ENCODE measurements at regions not wholly inside any gene's neighbourhood (a gene's known extent, or its start where the extent isn't known, plus 50 kb on each side); places are given as distances from the start of the nearest gene placed in this dataset.

DNA sequence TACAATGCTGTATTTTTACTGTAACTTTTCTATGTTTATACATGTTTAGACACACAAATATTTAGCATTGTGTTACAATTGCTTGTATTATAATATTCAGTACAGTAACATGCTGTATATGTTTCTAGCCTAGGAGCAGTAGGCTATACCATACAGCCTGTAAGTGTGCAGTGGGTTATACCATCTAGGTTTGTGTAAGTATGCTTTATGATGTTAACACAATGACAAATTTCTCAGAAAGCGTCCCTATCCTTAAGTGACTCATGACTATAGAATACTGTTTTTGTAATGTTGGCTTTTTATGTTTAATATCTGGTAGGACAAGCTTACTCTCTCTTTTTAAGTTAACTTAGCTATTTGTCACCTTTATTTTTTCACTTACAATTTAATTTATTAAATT is 127.5 kb upstream of the THRB start:
- Histone ChIP-seq H3K4me3 (ENCODE audit: low read length) (no peak overlapping the region), H3K27me3 (ENCODE audit: control insufficient read depth, insufficient read depth, low read length, poor library complexity, severe bottlenecking) (no peaks in the 10 kb centered on the region), H3K9me3 (ENCODE audit: control insufficient read depth, low read length) (peaks cover 15% of the 10 kb centered on the region), H3K36me3 (ENCODE audit: control insufficient read depth, insufficient read depth, low read length) (no peaks in the 10 kb centered on the region), H3K27ac (ENCODE audit: low read depth, low read length) (no peak overlapping the region), H3K9ac (ENCODE audit: extremely low read depth, low read length, poor library complexity, severe bottlenecking) (no peak overlapping the region), H3K4me1 (ENCODE audit: control insufficient read depth, insufficient read depth, low read length) (no peaks in the 10 kb centered on the region)
- WGBS, 2 experiments (ENCODE audit: insufficient coverage in 1 of 2, insufficient read length in 1 of 2) = 100% methylated on average over 1 of the region's 1 CpG; no CpG with 5 or more reads in 1 of the 2 experiments
- no peaks in the 10 kb centered on the region for H3K27me3 Mint-ChIP-seq (ENCODE audit: insufficient read depth)
- TF ChIP-seq, protein P1, sequence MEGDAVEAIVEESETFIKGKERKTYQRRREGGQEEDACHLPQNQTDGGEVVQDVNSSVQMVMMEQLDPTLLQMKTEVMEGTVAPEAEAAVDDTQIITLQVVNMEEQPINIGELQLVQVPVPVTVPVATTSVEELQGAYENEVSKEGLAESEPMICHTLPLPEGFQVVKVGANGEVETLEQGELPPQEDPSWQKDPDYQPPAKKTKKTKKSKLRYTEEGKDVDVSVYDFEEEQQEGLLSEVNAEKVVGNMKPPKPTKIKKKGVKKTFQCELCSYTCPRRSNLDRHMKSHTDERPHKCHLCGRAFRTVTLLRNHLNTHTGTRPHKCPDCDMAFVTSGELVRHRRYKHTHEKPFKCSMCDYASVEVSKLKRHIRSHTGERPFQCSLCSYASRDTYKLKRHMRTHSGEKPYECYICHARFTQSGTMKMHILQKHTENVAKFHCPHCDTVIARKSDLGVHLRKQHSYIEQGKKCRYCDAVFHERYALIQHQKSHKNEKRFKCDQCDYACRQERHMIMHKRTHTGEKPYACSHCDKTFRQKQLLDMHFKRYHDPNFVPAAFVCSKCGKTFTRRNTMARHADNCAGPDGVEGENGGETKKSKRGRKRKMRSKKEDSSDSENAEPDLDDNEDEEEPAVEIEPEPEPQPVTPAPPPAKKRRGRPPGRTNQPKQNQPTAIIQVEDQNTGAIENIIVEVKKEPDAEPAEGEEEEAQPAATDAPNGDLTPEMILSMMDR (conservative IDR thresholded peaks at IDR 0.05) = no peak
- H3K36me3 Mint-ChIP-seq (ENCODE audit: low read depth) = peaks cover 5% of the 10 kb centered on the region
- no peak for DNase-seq
- H3K4me3 Mint-ChIP-seq = no peak overlapping the region
- peaks cover 19% of the 10 kb centered on the region for H3K9me3 Mint-ChIP-seq
- H3K27ac Mint-ChIP-seq = no peak overlapping the region
- H3K4me1 Mint-ChIP-seq = no peaks in the 10 kb centered on the region

DNA sequence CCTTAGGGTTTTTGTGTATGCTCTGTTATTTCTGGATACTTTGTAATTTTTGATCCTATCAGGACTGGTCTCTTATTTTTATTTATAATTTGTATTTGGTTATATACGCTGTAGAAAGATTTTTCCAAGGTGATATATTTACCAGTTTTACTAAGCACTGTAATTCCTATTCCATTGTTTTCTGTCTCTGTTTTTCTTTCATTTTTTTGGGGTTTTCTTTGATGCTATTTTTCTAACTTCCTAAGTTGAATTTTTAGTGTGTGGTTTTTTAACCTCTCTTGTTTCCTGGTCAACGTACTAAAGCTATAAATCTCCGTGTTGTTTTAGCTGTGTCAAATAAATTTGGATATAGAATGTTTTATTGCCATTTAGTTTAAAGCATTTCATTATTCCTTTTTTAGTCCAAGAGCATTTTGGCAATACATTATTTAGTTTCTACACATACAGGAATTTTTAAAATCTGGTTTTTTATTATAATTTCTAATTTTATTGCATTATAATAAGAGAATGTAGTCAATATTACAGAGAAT is 128.1 kb upstream of the THRB start:
- TF ChIP-seq, protein P1 (conservative IDR thresholded peaks at IDR 0.05) = no peak
- WGBS, 2 experiments (ENCODE audit: insufficient coverage in 1 of 2, insufficient read length in 1 of 2) = 95% methylated on average over 2 of the region's 3 CpGs; no CpG with 5 or more reads in 1 of the 2 experiments

DNA sequence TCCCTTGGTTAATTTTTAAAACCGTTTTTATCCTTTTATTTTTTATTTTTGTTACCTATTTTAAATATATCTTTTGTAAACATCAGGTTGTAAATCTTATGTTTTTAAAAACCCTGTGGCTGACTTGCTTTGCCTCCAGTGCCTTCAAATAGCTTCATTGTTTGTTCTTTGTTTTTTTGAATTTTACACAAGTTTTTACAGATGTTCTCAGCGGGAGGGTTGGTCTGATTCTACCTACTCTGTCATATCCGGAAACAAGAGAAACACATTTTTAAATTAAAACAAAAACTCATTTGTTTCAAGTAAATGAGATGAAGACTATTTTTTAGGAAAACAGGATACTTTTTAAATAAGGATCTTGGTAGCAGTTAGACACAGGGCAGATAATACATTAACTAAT is 129.0 kb upstream of the THRB start:
- Histone ChIP-seq H3K9me3 (ENCODE audit: control insufficient read depth, low read length) (peaks cover 15% of the 10 kb centered on the region), H3K4me1 (ENCODE audit: control insufficient read depth, insufficient read depth, low read length) (no peaks in the 10 kb centered on the region), H3K27ac (ENCODE audit: low read depth, low read length) (no peak overlapping the region), H3K4me3 (ENCODE audit: low read length) (no peak overlapping the region), H3K36me3 (ENCODE audit: control insufficient read depth, insufficient read depth, low read length) (no peaks in the 10 kb centered on the region), H3K9ac (ENCODE audit: extremely low read depth, low read length, poor library complexity, severe bottlenecking) (no peak overlapping the region), H3K27me3 (ENCODE audit: control insufficient read depth, insufficient read depth, low read length, poor library complexity, severe bottlenecking) (no peaks in the 10 kb centered on the region)
- WGBS, 2 experiments (ENCODE audit: insufficient coverage in 1 of 2, insufficient read length in 1 of 2) = 85% methylated on average over 2 of the region's 3 CpGs; no CpG with 5 or more reads in 1 of the 2 experiments
- DNase-seq = no peak
- Mint-ChIP-seq H3K36me3 (ENCODE audit: low read depth) (peaks cover 5% of the 10 kb centered on the region), H3K9me3 (peaks cover 19% of the 10 kb centered on the region), H3K27ac (no peak overlapping the region), H3K4me1 (no peaks in the 10 kb centered on the region), H3K4me3 (no peak overlapping the region), H3K27me3 (ENCODE audit: insufficient read depth) (no peaks in the 10 kb centered on the region)
- TF ChIP-seq, protein P1 (conservative IDR thresholded peaks at IDR 0.05) = no peak

More for the DNA sequence above, 128.1 kb upstream of the THRB start:
- H3K36me3 ChIP-seq (ENCODE audit: control insufficient read depth, insufficient read depth, low read length) = no peaks in the 10 kb centered on the region
- Mint-ChIP-seq H3K9me3 (peaks cover 19% of the 10 kb centered on the region), H3K4me3 (no peak overlapping the region), H3K36me3 (ENCODE audit: low read depth) (peaks cover 5% of the 10 kb centered on the region), H3K27me3 (ENCODE audit: insufficient read depth) (no peaks in the 10 kb centered on the region), H3K27ac (no peak overlapping the region), H3K4me1 (no peaks in the 10 kb centered on the region)
- H3K4me1 ChIP-seq (ENCODE audit: control insufficient read depth, insufficient read depth, low read length) = no peaks in the 10 kb centered on the region
- no peak overlapping the region for H3K27ac ChIP-seq (ENCODE audit: low read depth, low read length)
- no peak overlapping the region for H3K4me3 ChIP-seq (ENCODE audit: low read length)
- H3K9ac ChIP-seq (ENCODE audit: extremely low read depth, low read length, poor library complexity, severe bottlenecking) = no peak overlapping the region
- H3K9me3 ChIP-seq (ENCODE audit: control insufficient read depth, low read length) = peaks cover 15% of the 10 kb centered on the region
- H3K27me3 ChIP-seq (ENCODE audit: control insufficient read depth, insufficient read depth, low read length, poor library complexity, severe bottlenecking) = no peaks in the 10 kb centered on the region
- no peak for DNase-seq

Measured in endodermal cell (in vitro differentiated cells).